DMS 273 treated with DMSO at 0.1 percent for 48 hours (cell line): ENCODE measurements at regions not wholly inside any gene's neighbourhood (a gene's known extent, or its start where the extent isn't known, plus 50 kb on each side); places are given as distances from the start of the nearest gene placed in this dataset.
"Not testable (repeated sequence)": the region's sequence is repeated elsewhere in the genome, so short reads cannot be mapped to it uniquely, and the experiment has no call there.

ENCODE experiments used
- DNase-seq: peaks from one replicate; lab custom pipeline; 2025; lab: John Stamatoyannopoulos, UW

DNA sequence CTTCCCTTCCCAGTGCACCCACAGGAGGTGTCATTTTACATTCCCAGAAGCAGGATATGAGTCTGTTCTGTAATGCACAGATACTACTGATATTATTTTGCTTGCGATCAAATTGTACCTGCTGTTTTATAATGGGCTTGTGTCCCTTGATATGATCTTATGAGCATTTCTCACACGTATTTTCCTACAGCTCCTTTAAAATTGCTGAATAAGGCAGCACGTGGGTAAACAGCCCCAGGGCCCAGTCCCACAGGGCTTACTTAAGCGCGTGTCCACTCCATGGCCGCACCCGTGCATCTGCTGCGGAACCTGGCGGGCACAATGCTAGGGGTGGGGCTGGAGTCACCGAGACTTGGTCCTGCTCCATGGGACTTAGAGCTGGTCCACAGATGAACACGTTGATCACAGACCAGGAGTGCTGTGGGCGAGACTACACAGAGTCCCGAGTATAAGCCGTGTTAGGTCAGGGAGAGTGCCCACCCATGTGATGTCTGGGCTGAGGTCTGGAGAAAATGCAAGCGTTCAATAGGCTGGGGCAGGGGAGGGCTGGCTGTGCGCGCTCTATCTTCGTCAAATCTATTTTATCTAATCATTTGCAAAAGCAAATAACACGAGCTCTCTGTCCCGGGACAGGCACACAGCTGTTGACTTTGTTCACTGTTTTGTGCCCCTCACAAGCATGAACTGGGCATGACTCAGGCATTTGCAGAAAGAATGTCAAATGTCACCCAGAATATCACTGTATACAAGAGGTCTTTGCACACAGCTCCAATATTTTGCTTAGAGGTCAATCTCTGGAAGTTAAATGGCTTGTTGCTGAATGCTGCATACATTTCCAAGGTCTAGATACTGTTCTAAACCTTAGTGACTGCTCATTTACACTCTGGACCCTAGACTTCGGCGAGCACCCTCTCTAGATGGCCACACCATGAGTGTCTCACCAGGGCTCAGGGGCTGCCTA lies 119.3 kb downstream of the CRYAA start:
- no peak for DNase-seq

DNA sequence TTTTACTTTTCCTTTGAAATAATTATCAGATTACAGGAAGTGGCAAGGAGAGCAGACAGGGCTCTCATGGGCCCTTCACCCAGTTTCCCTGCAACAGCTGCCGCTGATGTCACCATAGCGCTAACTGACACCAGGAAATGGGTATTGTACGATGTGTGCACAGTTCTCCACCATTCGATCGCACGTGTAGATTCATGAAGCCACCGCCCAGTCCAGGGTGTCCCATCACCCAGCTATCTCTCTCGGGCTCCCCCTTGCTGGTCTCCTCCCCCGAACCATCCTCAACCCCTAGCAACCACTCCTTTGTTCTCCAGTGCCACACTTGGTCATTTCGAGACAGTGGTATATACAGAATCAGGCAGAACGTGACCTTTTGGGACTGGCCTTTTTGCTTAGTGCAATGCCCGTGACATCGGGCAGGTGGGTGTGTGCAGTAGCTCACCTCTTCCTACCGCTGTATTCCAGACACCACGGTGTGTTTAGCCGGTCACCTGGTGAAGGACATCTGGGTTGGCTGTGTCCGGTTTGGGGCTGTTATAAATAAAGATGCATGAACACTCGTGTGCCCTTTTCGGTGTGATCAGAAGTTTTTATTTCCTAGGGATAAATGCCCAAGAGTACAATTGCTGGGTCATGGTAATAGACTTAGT lies 118.4 kb downstream of the CRYAA start:
- DNase-seq, result no peak

DNA sequence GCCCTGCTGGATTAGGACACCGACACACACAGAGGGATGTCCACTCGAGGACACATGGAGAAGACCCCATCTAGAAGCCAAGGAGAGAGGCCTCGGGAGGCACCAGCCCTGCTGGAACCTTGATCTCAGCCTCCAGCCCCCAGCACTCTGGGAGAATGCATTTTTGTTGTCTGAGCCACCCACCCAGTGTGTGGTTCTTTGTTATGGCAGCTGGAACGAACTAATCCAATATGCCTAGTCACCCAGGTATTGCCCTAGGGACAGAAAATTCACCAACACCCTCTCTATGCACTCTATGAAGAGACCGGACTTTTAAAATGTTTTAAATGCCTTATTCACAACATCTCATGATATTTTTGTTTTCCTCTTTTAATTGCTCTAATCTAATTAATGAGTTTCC lies 117.4 kb downstream of the CRYAA start:
- DNase-seq, result no peak

DNA sequence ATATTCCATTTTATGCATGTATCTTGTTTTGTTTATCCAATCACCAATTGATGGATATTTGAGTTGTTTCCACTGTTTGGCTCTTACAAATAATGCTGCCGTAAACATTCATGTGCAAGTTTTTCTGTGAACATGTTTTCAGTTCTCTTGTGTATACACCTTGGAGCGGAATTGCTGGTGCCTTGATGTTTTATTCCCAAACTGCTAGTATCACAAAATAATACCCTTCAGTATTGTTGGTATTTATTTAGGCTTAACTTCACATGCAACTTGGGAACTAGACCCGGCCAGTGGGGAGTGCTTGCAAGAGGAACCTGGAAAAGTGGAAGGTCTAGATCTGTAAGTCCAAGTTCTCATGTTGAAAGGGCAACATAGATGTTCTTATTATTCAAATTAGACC lies 115.9 kb downstream of the CRYAA start:
- no peak for DNase-seq

DNA sequence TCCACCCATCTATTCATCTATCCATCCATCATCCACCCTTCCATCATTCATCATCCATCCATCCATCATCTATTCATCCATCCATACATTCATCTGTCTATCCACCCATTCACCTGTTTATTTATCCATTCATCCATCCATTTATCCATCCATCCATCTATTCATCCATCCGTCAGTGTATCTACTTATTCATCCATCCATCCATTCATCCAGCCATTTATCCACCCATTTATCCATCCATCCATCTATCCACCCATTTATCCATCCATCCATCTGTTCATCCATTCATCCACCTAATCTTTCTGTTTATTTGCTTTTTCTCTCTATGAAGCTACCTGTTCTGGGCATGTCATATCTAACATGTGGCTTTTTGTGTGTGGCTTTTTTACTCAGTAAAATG lies 115.4 kb downstream of the CRYAA start:
- no peak for DNase-seq

DNA sequence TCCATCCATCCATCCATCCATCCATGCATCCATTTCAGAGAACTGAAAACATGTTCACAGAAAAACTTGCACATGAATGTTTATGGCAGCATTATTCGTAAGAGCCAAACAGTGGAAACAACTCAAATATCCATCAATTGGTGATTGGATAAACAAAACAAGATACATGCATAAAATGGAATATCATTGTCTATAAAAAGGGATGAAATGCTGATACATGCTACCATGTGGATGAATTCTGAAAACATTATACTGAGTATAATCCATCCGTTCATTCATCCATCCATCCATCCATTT lies 115.1 kb downstream of the CRYAA start:
- DNase-seq, result not testable (repeated sequence)

DNA sequence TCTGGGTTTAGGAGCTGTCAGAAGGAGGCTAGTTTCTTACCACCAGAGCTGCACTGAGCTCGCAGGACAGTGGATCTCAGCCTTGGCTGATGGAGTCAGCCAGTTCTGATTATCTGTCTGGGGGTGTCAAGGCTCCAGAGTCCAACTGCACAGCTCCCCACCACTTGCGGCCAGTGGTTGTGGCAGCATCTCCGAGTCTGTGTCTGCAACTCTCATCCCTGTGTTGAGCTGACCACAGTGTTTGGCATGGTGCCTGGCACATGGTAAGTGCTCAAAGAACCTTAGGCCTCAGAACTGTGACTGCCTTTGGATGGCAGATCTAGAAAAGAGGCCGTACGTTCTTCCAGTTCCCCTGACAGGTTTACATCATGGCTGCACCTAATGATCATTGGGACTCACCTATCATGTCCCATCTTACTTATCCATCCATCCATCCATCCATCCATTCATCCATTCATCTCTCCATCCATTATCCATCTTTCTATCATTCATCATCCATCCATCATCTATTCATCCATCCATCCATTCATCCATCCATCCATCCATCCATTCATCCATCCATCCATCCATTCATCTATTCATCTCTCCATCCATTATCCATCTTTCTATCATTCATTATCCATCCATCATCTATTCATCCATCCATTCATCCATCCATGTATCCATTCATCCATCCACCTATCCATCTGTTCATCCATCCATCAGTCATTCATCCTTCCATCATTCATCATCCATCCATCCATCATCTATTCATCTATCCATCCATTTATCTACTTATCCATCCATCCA lies 114.5 kb downstream of the CRYAA start:
- no peak for DNase-seq

DNA sequence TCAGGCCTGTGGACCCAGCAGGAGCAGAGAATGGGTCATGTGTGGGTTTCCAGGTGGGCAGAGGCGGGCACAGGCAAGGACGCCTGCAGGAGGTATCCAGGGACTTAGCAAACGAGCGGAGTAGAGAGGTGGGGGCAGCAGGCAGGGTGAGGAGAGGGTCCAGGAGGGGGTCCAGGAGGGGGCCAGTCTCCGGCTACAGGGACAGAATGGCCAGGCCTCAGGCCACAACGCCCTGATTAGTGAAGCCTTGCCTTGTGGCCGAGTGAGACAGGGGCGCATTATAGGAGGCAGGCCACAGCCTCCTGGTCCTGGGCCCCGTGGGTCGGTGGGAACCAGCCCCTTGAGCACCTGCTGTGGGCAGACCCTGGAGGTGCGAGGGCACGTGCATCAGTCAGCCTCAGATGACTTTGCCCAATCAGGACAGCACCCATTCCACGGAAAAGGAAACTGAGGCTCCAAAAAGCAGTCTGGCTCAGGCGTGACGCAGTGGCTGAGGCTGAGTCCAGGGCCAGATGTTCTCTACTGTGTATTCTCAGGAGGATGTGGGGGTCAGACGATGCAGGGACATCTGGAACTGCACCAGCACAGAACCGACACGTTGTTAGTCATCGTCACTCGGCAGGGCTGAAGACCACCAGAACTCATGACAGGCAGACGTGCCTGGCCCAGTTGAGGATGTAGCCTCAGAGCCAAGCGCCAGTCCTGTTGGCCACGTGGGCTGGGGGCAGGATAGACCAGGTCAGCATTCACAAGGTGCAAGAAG lies 113.7 kb downstream of the CRYAA start:
- no peak for DNase-seq

DNA sequence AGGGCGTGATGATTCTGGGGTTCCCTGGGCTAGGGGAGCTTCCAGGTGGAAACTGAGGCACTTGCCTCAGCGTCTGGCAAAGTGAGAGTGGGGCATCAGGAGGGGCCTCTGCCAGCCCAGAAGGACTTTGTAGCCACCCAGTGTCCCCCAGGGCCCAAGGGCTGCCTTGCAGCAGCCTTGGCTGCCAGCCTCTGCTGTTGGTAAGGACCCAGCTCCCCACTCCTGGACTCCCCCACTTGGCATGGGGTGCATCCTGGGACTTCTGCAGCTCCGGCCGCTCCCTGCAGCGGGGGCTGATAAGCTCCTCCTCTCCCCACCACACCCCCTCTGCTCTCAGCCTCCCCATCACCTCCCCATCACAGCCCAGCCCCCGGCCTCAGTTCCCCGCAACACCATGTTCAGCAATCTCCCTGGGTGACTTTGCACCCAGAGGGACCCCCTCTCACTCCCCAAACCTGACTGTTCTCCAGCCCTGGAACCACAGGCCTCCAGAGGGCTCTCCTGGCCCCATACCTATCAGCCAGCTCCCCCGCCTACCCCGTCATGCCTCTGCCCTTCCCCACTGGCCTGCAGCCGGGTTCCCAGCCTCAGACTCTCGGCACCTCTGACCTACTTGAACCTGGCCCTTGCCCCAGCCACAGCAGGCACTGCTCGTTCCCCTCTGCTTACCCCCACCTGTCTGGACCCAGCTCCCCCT lies 113.0 kb downstream of the CRYAA start:
- DNase-seq, result no peak

DNA sequence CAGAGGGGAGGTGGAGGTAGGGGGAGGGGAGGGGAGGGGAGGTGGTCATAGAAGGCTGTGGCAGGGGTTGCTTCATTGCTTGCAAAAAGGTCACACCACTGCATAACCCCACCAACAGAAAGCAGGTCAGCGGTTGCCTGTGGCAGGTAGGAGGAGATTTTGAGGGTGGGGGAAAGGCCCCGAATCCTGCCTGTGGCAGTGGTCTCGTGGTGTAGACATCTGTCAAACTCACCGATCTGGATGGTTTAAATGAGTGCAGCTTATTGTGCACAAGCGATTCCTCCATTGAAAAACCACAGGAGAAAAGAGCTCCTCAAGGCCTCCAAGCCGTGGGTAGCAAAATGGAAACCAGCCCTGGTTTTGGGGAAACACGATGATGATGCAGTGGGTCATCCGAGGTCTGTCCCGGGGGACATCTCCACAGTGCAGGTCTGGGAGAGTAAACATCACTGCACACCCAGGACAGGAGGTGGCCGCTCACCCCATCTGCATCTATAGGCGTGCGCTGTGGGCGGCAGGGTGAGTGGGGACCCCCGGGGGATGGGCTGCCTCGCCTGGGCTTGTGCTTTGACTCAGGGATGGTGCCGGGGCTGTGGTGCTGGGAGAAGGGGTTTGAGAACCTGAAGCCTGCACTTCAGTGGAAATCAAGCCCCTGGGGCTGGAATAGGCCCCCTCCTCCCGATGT lies 112.3 kb downstream of the CRYAA start:
- DNase-seq, result no peak

DNA sequence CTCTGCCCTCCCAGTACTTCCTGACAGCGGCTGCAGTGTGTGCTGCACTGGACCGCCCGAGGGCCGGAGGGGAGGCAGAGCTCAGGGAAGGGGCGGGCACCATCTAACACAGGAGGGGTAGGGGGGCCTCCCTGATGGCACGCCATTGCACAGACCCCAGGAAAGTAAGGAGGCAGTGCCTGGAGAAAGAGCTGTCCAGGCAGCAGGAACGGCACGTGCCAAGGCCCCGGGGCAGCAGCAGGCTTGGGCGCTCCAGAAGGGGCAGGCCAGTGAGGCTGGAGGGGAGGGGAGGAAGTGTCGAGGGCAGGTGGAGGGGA lies 110.7 kb downstream of the CRYAA start:
- DNase-seq, result no peak

DNA sequence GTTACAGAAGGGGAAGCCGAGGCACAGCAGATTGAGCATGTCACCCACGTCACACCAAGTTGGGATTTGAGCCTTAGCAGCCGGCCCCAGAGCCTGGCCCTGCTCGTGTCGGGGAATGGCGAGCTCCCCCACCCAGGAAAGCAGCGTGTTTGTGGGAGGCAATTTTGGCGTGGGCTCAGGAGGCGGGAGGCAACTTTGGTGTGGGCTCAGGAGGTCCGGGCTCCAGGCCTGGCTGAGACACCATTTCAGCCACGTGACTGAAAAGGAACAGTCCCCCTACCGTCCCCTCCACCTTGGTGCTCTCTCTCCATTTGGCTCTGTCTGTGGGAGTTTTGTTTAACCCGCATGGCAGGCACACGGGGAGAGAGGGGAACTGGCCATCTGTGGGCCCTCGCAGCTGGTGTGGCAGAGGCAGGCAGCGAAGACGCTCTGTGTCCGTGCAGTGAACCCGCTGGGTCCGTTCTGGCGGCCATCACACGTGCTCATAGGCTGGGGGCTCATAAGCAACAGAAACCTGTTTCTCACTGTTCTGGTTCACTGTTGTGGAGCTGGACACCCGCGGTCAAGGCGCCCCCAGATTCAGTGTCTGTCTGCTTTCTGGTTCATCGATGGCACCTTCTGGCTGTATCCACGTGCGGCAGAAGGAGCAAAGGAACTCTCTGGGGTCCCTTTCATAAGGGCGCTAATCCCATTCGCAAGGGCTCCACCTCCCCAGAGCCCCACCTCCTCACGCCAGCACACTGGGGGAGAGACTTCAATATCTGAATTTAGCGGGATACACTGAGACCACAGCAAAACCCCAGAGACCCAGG lies 110.2 kb downstream of the CRYAA start:
- no peak for DNase-seq

DNA sequence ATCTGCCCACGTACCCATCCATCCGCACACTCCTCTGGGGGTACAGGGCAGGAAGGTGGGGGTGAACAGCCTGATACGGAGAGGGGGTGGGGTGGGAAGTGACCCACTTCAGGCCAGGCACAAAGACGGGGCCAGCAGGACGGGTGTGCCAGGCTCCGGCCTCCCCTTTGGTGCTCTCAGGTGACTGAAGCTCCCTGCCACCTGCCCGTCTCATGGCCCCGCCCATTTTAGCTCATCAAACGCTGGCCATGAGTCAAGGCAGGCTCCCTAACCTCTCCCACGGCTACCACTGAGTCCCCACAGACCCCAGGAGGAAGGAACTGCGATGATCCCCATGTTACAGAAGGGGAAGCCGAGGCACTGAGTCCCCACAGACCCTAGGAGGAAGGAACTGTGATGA lies 109.6 kb downstream of the CRYAA start:
- no peak for DNase-seq

DNA sequence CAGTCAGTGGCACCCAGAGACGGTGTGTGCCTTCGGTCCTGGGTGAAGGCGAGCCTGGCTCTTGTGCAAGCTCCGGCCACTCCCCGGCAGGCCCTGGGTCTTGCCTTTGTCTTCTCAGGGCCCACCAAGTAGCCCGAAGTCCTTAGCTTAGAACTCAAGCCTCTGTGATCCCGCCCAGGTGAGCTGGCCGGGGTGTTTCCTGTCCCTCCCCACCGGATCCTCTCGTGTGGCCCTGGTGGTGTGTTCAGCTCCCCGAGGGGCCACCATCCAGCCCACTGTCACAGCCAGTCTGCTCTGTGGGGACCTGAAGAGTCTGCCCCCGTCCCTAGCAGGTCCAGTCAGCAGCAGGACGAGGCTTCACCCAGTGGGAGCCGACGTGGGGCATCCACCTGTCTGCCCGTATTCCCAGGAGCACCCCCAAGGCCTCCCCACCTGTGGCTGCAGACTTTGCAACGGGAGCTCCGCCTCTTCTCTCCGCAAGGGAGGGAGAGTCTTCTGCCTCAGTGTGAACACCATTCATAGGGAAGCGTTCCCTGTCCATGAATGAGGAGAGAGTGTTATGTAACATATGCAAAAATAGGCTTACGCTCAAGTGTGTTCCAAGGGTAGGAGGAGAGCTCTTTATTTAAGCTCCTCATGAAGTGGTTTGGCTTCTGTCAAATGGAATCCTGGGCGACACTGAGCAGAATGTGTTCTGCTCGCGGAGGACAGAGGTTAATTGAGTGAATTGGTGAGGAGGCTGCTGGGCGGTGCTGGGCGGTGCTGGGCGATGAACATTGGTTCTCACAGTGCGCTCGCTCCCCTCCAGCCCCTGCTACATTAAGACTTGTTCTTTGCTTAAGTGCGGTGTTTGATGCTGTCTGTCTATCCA lies 108.9 kb downstream of the CRYAA start:
- DNase-seq, result no peak

DNA sequence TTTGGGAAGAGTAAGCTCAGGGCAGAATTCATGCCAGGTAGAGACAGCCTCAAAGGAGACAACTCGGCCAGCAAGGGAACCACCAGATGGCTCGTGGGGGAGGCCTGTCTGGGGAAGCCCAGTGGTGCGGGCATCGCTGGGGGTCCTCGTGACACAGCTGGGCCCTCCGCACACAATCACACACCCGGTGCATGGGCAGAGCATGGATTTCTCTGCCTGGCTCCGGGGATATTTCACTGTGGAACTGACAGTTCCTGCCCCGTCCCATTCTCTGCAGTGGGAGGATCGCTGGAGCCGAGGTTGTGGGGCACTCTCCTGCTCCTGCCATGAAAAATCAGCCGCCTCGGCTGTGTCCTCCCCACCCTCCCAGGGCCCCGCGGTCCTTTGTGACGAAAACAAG lies 108.0 kb downstream of the CRYAA start:
- DNase-seq, result no peak

DNA sequence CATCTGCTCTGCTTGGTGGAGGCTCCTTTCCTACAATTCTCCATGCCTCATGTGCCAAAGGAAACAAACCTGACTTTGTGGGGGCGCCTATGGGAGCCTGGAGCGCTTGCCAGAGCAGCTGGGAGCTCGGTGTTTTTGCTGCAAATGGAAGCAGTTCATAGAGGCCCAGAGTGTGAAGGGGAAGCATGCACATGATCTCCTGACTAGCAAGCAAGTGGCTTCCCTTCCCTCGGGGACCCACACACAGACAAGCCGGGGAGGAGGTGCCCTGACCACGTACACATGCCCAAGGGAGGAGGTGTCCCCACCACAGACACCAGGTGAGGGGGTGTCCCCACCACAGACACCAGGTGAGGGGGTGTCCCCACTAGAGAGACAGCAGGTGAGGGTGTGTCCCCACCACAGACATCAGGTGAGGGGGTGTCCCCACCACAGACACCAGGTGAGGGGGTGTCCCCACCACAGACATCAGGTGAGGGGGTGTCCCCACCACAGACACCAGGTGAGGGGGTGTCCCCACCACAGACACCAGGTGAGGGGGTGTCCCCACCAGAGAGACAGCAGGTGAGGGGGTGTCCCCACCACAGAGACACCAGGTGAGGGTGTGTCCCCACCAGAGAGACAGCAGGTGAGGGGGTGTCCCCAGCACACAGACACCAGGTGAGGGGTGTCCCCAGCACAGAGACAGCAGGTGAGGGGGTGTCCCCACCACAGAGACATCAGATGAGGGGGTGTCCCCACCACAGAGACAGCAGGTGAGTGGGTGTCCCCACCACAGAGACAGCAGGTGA lies 106.8 kb downstream of the CRYAA start:
- no peak for DNase-seq

DNA sequence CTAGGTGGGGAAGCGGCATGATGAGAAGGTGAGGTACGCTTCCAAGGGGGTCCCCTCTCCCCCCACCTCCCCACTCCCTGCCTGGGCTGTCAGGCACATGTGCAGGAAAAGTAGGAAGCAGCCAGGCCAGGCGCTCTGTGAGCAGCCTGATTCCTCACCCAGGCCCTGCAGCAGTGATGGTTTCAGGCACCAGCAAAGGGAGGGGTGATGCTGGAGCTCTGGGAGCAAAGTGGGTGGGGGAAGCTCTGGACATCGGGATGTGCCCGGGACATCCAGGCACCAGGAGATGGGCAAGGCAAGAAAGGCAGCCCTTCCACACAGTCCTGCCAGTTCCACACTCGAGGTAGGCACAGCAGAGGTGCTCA lies 106.1 kb downstream of the CRYAA start:
- no peak for DNase-seq
